GM23248 (cell line): ENCODE measurements at regions not wholly inside any gene's neighbourhood (a gene's known extent, or its start where the extent isn't known, plus 50 kb on each side); places are given as distances from the start of the nearest gene placed in this dataset.

Source experiments
- DNase-seq: peaks from one replicate; pipeline ENCODE4 v3.0.0-alpha.2; 2015
- H2AFZ ChIP-seq: fragments of 200-600 bp; sonication (generic); 2 replicates; pipeline ENCODE4 v1.6.1; 2016; ENCODE audit warnings: antibody characterized with exemption
- H3F3A ChIP-seq: fragments of 200-600 bp; sonication (generic); 2 replicates; pipeline ENCODE4 v1.6.1; 2016; ENCODE audit warnings: mild to moderate bottlenecking, antibody characterized with exemption, mixed run types; ENCODE audit not compliant: insufficient read depth
- H3K27ac ChIP-seq: fragments of 200-600 bp; sonication (generic); 2 replicates; pipeline ENCODE4 v1.5.1; 2016; ENCODE audit warnings: mild to moderate bottlenecking
- H3K27me3 ChIP-seq: fragments of 200-600 bp; sonication (generic); replicated peaks from 2 replicates; pipeline ENCODE4 v1.6.1; 2016; ENCODE audit warnings: mild to moderate bottlenecking; ENCODE audit not compliant: insufficient read depth
- H3K36me3 ChIP-seq: fragments of 200-600 bp; sonication (generic); 2 replicates; pipeline ENCODE4 v1.6.1; 2016; ENCODE audit warnings: low read depth, mild to moderate bottlenecking
- H3K4me1 ChIP-seq: fragments of 200-600 bp; sonication (generic); 2 replicates; pipeline ENCODE4 v1.6.1; 2016; ENCODE audit warnings: mild to moderate bottlenecking; ENCODE audit not compliant: insufficient read depth
- H3K4me2 ChIP-seq: fragments of 200-600 bp; sonication (generic); one replicate; pipeline ENCODE4 v1.6.1; 2016; ENCODE audit warnings: mild to moderate bottlenecking; ENCODE audit not compliant: unreplicated experiment
- H3K4me3 ChIP-seq: fragments of 200-600 bp; sonication (generic); 2 replicates; pipeline ENCODE4 v1.5.1; 2016; ENCODE audit warnings: mild to moderate bottlenecking
- H3K79me2 ChIP-seq: fragments of 200-600 bp; sonication (generic); 2 replicates; pipeline ENCODE4 v1.6.1; 2016; ENCODE audit warnings: mild to moderate bottlenecking; ENCODE audit not compliant: insufficient read depth
- H3K9ac ChIP-seq: fragments of 200-600 bp; sonication (generic); 2 replicates; pipeline ENCODE4 v1.6.1; 2016; ENCODE audit warnings: mild to moderate bottlenecking
- H3K9me2 ChIP-seq: fragments of 200-600 bp; sonication (generic); 2 replicates; pipeline ENCODE4 v1.6.1; 2016; ENCODE audit warnings: mixed run types, mild to moderate bottlenecking, moderate library complexity; ENCODE audit not compliant: insufficient read depth
- H3K9me3 ChIP-seq: fragments of 200-600 bp; sonication (generic); one replicate; pipeline ENCODE4 v1.6.1; 2017; ENCODE audit warnings: low read depth
- H4K20me1 ChIP-seq: fragments of 200-600 bp; sonication (generic); 2 replicates; pipeline ENCODE4 v1.6.0; 2016; ENCODE audit not compliant: insufficient read depth
- EZH2 ChIP-seq: fragments of 200-600 bp; sonication (generic); IDR thresholded peaks from 2 replicates; pipeline ENCODE4 v1.6.1; 2018; ENCODE audit warnings: antibody characterized with exemption, mild to moderate bottlenecking; ENCODE audit not compliant: insufficient read depth, poor library complexity, severe bottlenecking
- EZH2phosphoT487 ChIP-seq: fragments of 200-600 bp; sonication (generic); IDR thresholded peaks from 2 replicates; pipeline ENCODE4 v1.6.1; 2018; ENCODE audit warnings: antibody characterized with exemption, moderate library complexity, mild to moderate bottlenecking, low read depth; ENCODE audit not compliant: insufficient read depth
- WGBS, 2 experiments: methylation state at CpG; one replicate each; pipeline ENCODE4 v1.1.6; 2015 to 2017; ENCODE audit warnings: low lambda C conversion rate in 2 of 2, low coverage in 1 of 2; ENCODE audit errors: missing lambda C conversion rate in 2 of 2; 5-methylcytosine and 5-hydroxymethylcytosine counted together
- in situ Hi-C: fragments of 300-500 bp; cut with MboI; formaldehyde crosslinking; loops from 2 replicates; pipeline ENCODE4 v1.15.0; 2020

DNA sequence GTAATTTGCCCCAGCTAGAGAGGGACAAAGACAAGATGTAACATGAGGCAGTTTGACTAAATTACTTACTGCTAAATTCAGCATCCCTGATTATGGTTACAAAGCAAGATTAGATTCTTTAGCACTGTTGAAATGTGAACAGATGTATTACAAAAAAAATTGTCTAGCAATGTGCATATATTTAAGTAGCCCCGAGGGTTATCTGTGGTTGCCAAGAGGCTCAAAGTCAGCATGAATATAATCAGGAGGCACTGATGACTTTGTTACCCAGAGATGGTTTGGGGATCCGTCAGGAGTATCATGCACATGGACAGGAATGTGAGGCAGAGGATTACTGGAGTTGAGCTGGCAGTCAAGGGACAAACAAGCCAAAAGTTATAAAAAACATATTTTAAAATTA is 356.9 kb upstream of the CCDC196 start:
- Histone ChIP-seq H3K27me3 (no peaks in the 10 kb centered on the region), H3K4me2 (no peak overlapping the region), H3K9me2 (no peaks in the 10 kb centered on the region), H3F3A (no peaks in the 10 kb centered on the region), H4K20me1 (no peaks in the 10 kb centered on the region), H3K79me2 (no peaks in the 10 kb centered on the region), H3K27ac (no peak overlapping the region), H3K9me3 (no peaks in the 10 kb centered on the region), H3K4me3 (no peak overlapping the region), H3K36me3 (no peaks in the 10 kb centered on the region), H3K4me1 (no peaks in the 10 kb centered on the region), H2AFZ (no peak overlapping the region), H3K9ac (no peak overlapping the region)
- 28 to 33% methylated on average over 2 of the region's 2 CpGs for WGBS, 2 experiments
- in situ Hi-C loops, result no loop called here
- DNase-seq, result no peak
- no peak for TF ChIP-seq EZH2
- TF ChIP-seq EZH2phosphoT487, result no peak

- no peak overlapping the region for H3K4me2 ChIP-seq
- no peak overlapping the region for H3K27ac ChIP-seq
- no peak overlapping the region for H2AFZ ChIP-seq
- no peaks in the 10 kb centered on the region for H3K79me2 ChIP-seq
- H3K4me1 ChIP-seq, result no peaks in the 10 kb centered on the region
- H3K36me3 ChIP-seq, result no peaks in the 10 kb centered on the region
- H3K9me2 ChIP-seq, result no peaks in the 10 kb centered on the region
- H4K20me1 ChIP-seq, result no peaks in the 10 kb centered on the region
- H3K9me3 ChIP-seq, result no peaks in the 10 kb centered on the region
- no peak overlapping the region for H3K4me3 ChIP-seq
- no peaks in the 10 kb centered on the region for H3K27me3 ChIP-seq
- no peak overlapping the region for H3K9ac ChIP-seq
- no peak for DNase-seq
- in situ Hi-C loops, result no loop called here
- H3F3A ChIP-seq, result no peaks in the 10 kb centered on the region
- no peak for TF ChIP-seq EZH2phosphoT487
- no peak for TF ChIP-seq EZH2
- 67 to 69% methylated on average over 4 of the region's 4 CpGs for WGBS, 2 experiments
These were observed 355.1 kb upstream of the CCDC196 start for GRCh38 chr14:66131111-66131510.

DNA sequence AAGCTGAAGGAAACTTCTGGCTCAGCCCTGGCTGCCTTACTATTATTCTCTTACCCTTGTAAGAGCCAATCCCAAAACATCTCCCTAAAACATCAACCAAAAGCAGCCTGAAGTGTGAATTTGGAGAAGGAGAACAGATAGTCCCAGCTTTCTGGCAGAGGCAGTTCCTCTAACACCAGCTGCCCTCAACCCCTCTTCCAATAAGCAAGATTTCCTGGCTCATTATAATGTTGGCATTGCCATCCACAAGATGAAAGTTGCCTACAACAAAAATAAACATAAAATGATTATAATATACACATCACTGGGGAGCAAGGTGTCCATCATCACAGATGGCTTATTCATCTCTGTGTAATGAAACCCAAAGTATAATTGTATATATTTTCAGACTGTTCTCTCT is 352.5 kb upstream of the CCDC196 start:
- Histone ChIP-seq H3F3A (no peaks in the 10 kb centered on the region), H3K27ac (no peak overlapping the region), H3K36me3 (no peaks in the 10 kb centered on the region), H2AFZ (no peak overlapping the region), H3K4me2 (no peak overlapping the region), H3K9me3 (no peaks in the 10 kb centered on the region), H3K27me3 (peaks cover 7% of the 10 kb centered on the region), H3K4me1 (no peaks in the 10 kb centered on the region), H3K9me2 (no peaks in the 10 kb centered on the region), H3K79me2 (no peaks in the 10 kb centered on the region), H4K20me1 (no peaks in the 10 kb centered on the region), H3K9ac (no peak overlapping the region), H3K4me3 (no peak overlapping the region)
- TF ChIP-seq EZH2phosphoT487 (no peak), EZH2 (no peak)
- no peak for DNase-seq
- in situ Hi-C loops, result no loop called here

- Histone ChIP-seq H2AFZ (no peak overlapping the region), H3K27ac (no peak overlapping the region), H3K4me2 (no peak overlapping the region), H4K20me1 (no peaks in the 10 kb centered on the region), H3K27me3 (peaks cover 7% of the 10 kb centered on the region), H3K4me1 (no peaks in the 10 kb centered on the region), H3F3A (no peaks in the 10 kb centered on the region), H3K79me2 (no peaks in the 10 kb centered on the region), H3K9ac (no peak overlapping the region), H3K9me2 (no peaks in the 10 kb centered on the region), H3K9me3 (no peaks in the 10 kb centered on the region), H3K36me3 (no peaks in the 10 kb centered on the region), H3K4me3 (no peak overlapping the region)
- WGBS, 2 experiments, result 83 to 87% methylated on average over 2 of the region's 2 CpGs
- in situ Hi-C loops, result no loop called here
- no peak for DNase-seq
- TF ChIP-seq EZH2phosphoT487 (no peak), EZH2 (no peak)
These were observed 350.3 kb upstream of the CCDC196 start for GRCh38 chr14:66135831-66136230.

DNA sequence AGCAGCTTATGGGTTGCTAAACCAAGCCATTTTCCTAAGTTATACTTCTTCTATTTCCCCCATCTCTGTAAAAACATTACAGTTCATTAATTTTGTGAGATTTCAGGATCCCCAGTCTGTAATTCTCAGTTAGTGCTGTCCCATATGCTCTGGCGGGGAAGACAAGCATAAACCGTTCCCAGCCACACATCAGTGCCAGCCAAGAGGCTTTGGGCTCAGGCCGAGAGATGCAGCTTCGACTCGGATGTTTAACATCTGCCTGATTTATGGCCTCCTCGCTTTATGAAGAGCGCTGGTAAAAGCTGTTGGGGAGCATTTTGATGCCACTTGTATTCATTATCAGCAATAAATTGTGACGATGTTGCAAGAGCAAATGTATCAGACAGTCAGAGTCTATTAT is 349.1 kb upstream of the CCDC196 start:
- no peak overlapping the region for H3K4me2 ChIP-seq
- no peaks in the 10 kb centered on the region for H4K20me1 ChIP-seq
- DNase-seq, result no peak
- no peaks in the 10 kb centered on the region for H3F3A ChIP-seq
- no peaks in the 10 kb centered on the region for H3K79me2 ChIP-seq
- no peak overlapping the region for H3K9ac ChIP-seq
- H3K4me3 ChIP-seq, result no peak overlapping the region
- no peak overlapping the region for H2AFZ ChIP-seq
- no peak overlapping the region for H3K27ac ChIP-seq
- H3K27me3 ChIP-seq, result peaks cover 7% of the 10 kb centered on the region
- in situ Hi-C loops, result no loop called here
- TF ChIP-seq EZH2 (no peak), EZH2phosphoT487 (no peak)
- WGBS, 2 experiments, result 14 to 16% methylated on average over 8 of the region's 8 CpGs
- no peaks in the 10 kb centered on the region for H3K9me3 ChIP-seq
- no peaks in the 10 kb centered on the region for H3K4me1 ChIP-seq
- H3K9me2 ChIP-seq, result no peaks in the 10 kb centered on the region
- no peaks in the 10 kb centered on the region for H3K36me3 ChIP-seq
